HG02610 (cell line): ENCODE measurements at regions not wholly inside any gene's neighbourhood (a gene's known extent, or its start where the extent isn't known, plus 50 kb on each side); places are given as distances from the start of the nearest gene placed in this dataset.
"Not testable (repeated sequence)": the region's sequence is repeated elsewhere in the genome, so short reads cannot be mapped to it uniquely, and the experiment has no call there.

Source experiments
- ATAC-seq: cut with Tn5 transposase; IDR thresholded peaks from one replicate; pipeline ENCODE4 v1.9.1; 2021; ENCODE audit warnings: mild to moderate bottlenecking, moderate library complexity; ENCODE audit not compliant: unreplicated experiment

- ATAC-seq, result no peak
These were observed 177.3 kb downstream of the KLF13 start for GRCh38 chr15:31503758-31504461.

- ATAC-seq, result no peak
These were observed 177.8 kb downstream of the KLF13 start for GRCh38 chr15:31504462-31504839.

GRCh38 chr15:31507573-31507972 lies 180.9 kb downstream of the KLF13 start:
- not testable (repeated sequence) for ATAC-seq

- ATAC-seq, result no peak
These were observed 182.0 kb downstream of the KLF13 start for GRCh38 chr15:31508656-31509055.

DNA sequence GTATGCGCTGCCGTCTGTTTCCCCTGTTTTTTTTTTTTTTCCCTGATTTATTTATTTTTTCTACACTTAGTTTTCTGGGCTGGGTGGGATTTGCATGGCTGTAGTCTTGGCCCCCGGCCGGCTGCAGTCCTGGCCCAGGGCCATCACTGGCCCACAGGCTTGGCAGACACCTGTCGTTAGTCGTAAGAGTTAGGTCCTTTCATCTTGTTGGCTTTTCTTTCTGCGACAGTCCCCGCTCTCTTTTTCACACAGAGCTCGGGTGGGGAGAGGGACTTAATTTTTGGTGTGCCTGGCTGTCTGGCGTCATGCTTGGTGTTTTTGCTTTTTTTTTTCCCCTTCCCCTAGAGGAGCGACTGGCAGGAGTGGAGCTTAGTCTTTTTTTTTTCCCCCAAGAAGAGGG lies 183.4 kb downstream of the KLF13 start:
- ATAC-seq, result no peak

GRCh38 chr15:31511707-31512310 lies 185.2 kb downstream of the KLF13 start:
- ATAC-seq, result no peak

DNA sequence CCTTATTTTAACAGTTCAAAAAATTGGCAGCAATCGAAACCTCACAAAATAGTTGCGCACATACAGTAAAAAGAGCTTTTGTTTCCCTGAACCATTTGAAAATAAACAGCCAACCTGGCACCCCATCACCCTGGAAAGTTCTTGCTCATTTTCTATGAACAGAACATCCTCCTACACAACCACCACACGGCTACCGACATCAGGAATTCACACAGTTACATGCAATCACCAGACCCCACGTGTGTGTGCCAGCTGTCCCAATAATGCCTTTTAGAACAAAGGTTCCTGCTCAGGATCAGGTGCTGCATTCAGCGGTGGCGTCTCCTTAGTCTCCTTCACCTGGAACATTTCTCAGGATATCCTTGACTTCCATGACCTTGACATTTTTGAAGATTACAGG lies 186.5 kb downstream of the KLF13 start:
- no peak for ATAC-seq

DNA sequence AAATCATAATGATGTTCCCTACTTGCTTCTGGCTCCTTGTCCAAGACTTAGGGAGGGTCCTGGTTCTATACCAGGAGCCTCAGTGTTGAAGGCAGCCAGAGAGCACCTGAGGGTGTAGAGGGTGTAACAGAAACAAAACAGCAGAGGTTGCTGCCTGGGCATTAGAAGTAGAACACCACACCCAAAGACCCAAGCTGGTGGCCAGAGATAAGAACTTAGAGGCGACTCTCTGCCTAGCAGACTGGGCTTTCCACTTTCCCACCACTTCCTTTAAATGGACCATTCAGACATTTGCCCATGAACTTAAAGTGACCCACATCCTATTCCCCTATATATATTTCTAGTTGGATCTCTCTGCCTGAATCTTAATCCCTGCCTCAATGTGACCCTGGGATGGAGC lies 189.8 kb downstream of the KLF13 start:
- ATAC-seq, result no peak

- no peak for ATAC-seq
These were observed 190.2 kb downstream of the KLF13 start for GRCh38 chr15:31516874-31517273.

GRCh38 chr15:31517711-31518110 lies 191.1 kb downstream of the KLF13 start:
- no peak for ATAC-seq

GRCh38 chr15:31522028-31522427 lies 195.4 kb downstream of the KLF13 start:
- ATAC-seq, result no peak

GRCh38 chr15:31523027-31523654 lies 196.5 kb downstream of the KLF13 start:
- no peak for ATAC-seq

DNA sequence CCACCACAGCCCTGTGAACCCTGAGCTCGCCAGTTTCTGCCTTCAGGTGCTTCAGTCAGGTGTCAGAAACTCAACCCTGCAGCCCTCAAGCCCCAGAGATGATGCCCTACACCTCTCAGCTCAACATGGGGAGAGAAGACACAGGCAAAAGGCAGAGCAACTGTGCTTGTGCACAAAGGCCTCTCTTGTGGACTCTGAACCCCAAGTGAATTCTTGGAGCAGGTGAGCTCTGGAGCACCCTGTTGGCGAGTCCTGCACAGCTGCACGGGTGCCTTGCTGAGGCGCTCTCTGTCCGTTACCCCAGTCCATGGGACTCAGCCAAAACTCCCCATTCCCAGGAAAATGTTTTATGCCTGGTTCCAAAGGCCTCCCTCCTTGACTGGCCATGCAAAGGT lies 197.0 kb downstream of the KLF13 start:
- no peak for ATAC-seq

- no peak for ATAC-seq
These were observed 198.6 kb downstream of the KLF13 start for GRCh38 chr15:31525185-31525695.

- ATAC-seq, result no peak
These were observed 199.5 kb downstream of the KLF13 start for GRCh38 chr15:31525988-31526665.

GRCh38 chr15:31526916-31527690 lies 200.5 kb downstream of the KLF13 start:
- no peak for ATAC-seq

GRCh38 chr15:31528846-31529245 lies 202.2 kb downstream of the KLF13 start:
- no peak for ATAC-seq

DNA sequence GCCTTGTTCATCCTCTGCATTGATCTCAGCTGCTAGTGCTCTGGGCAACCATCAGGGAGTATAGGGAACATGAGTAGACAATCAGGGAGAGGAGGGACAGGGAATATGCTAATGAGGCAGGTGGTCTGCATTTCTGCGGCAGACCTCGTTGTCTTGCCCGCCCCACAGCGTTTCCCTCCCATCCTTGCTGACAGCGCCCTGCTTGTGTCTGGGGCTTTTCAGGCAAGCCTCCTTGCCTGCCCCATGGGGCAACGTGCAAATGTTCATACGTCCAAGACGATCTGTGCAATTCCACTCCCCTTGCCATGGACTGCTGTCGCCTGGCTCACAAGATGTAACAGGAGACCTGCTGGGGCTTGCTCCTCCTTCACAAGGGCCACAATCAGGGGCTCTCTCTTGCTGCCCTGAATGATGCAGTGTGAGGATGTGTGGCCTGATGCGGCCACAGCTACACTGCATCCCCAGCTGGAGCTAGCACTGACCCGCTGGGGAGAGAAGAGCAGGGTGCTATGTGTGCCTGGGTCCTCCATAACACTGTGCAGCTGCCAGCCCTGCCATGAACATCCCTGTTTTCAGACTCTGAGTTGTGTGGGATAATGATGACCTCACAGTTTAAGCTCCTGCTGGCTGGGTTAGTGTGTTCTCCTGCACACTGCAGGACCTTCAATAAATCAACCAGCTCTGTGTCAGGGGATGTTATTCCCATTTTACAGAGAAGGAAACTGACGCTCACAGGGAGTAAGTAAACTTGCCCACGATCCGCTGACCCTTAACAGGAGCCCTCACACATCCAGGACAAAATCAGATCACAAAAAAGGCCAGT lies 211.3 kb downstream of the KLF13 start:
- no peak for ATAC-seq

- ATAC-seq, result no peak
These were observed 214.0 kb downstream of the KLF13 start for GRCh38 chr15:31540633-31541032.

- no peak for ATAC-seq
These were observed 217.7 kb downstream of the KLF13 start for GRCh38 chr15:31544361-31544760.
